ENCODE measurements at regions not wholly inside any gene's neighbourhood (a gene's known extent, or its start where the extent isn't known, plus 50 kb on each side); places are given as distances from the start of the nearest gene placed in this dataset.

- Histone ChIP-seq H3K27me3 (no peaks in the 10 kb centered on the region), H3K27ac (no peak overlapping the region), H3K36me3 (ENCODE audit: low read depth, missing control alignments) (no peaks in the 10 kb centered on the region), H3K9me3 (no peaks in the 10 kb centered on the region), H3K4me1 (no peaks in the 10 kb centered on the region), H3K4me3 (no peak overlapping the region)
- no peak for DNase-seq
- TF ChIP-seq POLR2A (IDR thresholded peaks at IDR 0.05), result no peak
- TF ChIP-seq, protein P1, sequence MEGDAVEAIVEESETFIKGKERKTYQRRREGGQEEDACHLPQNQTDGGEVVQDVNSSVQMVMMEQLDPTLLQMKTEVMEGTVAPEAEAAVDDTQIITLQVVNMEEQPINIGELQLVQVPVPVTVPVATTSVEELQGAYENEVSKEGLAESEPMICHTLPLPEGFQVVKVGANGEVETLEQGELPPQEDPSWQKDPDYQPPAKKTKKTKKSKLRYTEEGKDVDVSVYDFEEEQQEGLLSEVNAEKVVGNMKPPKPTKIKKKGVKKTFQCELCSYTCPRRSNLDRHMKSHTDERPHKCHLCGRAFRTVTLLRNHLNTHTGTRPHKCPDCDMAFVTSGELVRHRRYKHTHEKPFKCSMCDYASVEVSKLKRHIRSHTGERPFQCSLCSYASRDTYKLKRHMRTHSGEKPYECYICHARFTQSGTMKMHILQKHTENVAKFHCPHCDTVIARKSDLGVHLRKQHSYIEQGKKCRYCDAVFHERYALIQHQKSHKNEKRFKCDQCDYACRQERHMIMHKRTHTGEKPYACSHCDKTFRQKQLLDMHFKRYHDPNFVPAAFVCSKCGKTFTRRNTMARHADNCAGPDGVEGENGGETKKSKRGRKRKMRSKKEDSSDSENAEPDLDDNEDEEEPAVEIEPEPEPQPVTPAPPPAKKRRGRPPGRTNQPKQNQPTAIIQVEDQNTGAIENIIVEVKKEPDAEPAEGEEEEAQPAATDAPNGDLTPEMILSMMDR (IDR thresholded peaks at IDR 0.05), result no peak
- intact Hi-C loops (cut with DNase I; ENCODE audit: low total_unique reads), result no loop called here
Measured at GRCh38 chr7:84258628-84259027, 64.0 kb upstream of the SEMA3A start.

DNA sequence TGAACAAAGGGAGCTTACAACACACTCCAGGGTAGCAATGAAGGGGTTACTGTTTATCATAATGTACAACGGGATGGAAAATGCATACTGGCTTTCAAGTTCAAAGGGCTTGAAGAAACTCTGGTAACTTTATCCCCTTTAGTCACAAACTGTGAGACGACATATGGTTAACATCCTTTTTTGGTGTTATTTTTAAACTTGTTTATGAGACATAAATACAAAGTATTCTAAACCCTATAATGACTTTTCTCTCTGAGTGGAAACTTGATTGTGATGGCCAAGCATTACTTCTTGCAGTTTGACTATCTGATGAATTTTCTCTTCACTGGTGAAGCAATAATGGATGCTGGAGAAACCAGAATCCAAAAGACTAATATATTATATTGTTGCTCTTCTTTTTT is 62.0 kb upstream of the SEMA3A start:
- H3K4me1 ChIP-seq, result no peaks in the 10 kb centered on the region
- intact Hi-C loops (cut with DNase I; ENCODE audit: low total_unique reads), result no loop called here
- 41 to 54% methylated on average over 2 of the region's 2 CpGs for WGBS, 2 donors
- H3K27me3 ChIP-seq, result no peaks in the 10 kb centered on the region
- H3K27ac ChIP-seq, result no peak overlapping the region
- no peaks in the 10 kb centered on the region for H3K36me3 ChIP-seq (ENCODE audit: low read depth, missing control alignments)
- H3K9me3 ChIP-seq, result no peaks in the 10 kb centered on the region
- H3K4me3 ChIP-seq, result no peak overlapping the region
- no peak for DNase-seq
- no peak for TF ChIP-seq POLR2A (IDR thresholded peaks at IDR 0.05)
- TF ChIP-seq, protein P1 (IDR thresholded peaks at IDR 0.05), result no peak

DNA sequence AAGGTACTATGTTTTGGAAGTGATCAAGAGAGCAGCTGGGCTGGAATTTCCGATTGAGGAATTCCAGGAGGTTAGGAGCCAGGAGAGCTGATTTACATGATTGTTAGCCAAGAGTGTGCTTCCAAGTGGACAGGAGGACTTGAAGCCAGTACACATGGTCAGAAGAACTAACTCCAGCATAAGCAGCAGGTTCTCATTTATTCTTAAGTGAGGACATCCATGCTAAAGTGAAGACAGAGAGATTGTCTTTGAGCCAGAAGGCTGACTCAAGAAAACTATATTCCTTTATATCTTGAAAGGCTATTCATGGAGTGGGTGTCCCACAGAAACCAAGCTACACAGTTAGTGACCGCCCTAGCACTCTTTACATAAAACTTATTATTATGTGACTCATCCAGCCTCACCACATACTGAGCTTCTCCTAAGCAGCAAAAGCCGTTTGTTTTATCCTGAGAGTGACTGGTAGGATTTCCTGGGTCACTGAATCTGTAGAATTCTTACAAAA is 56.7 kb upstream of the SEMA3A start:
- 75 to 81% methylated on average over 3 of the region's 3 CpGs for WGBS, 2 donors
- Histone ChIP-seq H3K4me3 (no peak overlapping the region), H3K4me1 (no peaks in the 10 kb centered on the region), H3K27me3 (no peaks in the 10 kb centered on the region), H3K9me3 (no peaks in the 10 kb centered on the region), H3K36me3 (ENCODE audit: low read depth, missing control alignments) (no peaks in the 10 kb centered on the region), H3K27ac (no peak overlapping the region)
- intact Hi-C loops (cut with DNase I; ENCODE audit: low total_unique reads), result no loop called here
- TF ChIP-seq, protein P1 (IDR thresholded peaks at IDR 0.05), result no peak
- no peak for TF ChIP-seq POLR2A (IDR thresholded peaks at IDR 0.05)
- no peak for DNase-seq

- no peaks in the 10 kb centered on the region for H3K36me3 ChIP-seq (ENCODE audit: low read depth, missing control alignments)
- H3K9me3 ChIP-seq, result no peaks in the 10 kb centered on the region
- H3K4me1 ChIP-seq, result no peaks in the 10 kb centered on the region
- H3K27me3 ChIP-seq, result no peaks in the 10 kb centered on the region
- intact Hi-C loops (cut with DNase I; ENCODE audit: low total_unique reads), result no loop called here
- no peak for DNase-seq
- no peak for TF ChIP-seq POLR2A (IDR thresholded peaks at IDR 0.05)
- TF ChIP-seq, protein P1 (IDR thresholded peaks at IDR 0.05), result no peak
- H3K4me3 ChIP-seq, result no peak overlapping the region
- H3K27ac ChIP-seq, result no peak overlapping the region
Measured at GRCh38 chr7:84250452-84250851, 55.9 kb upstream of the SEMA3A start.

- Histone ChIP-seq H3K4me1 (no peaks in the 10 kb centered on the region), H3K4me3 (no peak overlapping the region), H3K36me3 (ENCODE audit: low read depth, missing control alignments) (no peaks in the 10 kb centered on the region), H3K9me3 (no peaks in the 10 kb centered on the region), H3K27me3 (no peaks in the 10 kb centered on the region), H3K27ac (no peak overlapping the region)
- 73 to 81% methylated on average over 1 of the region's 1 CpG for WGBS, 2 donors
- no peak for TF ChIP-seq POLR2A (IDR thresholded peaks at IDR 0.05)
- TF ChIP-seq, protein P1 (IDR thresholded peaks at IDR 0.05), result no peak
- DNase-seq, result no peak
- intact Hi-C loops (cut with DNase I; ENCODE audit: low total_unique reads), result no loop called here
Measured at GRCh38 chr7:84249656-84250055, 55.1 kb upstream of the SEMA3A start.
